ENCODE measurements at regions not wholly inside any gene's neighbourhood (a gene's known extent, or its start where the extent isn't known, plus 50 kb on each side); places are given as distances from the start of the nearest gene placed in this dataset.

DNA sequence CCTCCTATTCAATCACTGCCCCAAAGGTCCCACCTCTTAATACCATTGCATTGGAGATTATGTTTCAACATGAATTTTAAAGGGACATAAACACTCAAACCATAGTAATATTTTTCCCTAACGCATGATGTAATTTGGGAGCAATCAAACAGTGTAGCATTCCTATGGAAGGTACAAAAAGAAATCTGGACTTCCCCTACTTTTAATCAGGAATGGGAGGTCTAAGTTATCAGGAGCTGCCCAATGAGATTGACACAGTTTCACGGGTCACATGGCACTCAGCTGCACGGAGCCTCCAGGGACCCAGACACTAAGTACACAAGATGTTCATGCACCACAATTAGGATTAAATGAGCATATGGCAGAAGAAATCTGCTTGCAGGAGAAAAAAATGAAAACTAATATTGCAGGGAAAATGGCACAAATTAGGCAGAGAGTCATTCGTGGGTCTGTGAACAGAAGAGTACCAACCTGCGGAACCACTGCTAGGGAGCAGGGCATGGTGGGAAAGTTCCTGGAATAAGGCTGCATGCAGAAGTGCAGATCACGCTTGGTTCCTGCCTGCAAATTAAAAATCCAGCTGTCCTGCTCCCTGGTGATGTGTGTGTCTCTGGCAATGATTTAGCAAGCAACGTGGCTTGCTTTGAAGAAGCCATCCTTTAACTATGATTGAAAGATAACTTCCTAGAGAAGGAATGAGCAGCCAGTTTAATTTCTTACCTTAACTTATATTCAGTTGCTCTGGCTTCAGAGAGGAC is 326.6 kb upstream of the ID2 start:
- TF ChIP-seq ZNF274 (IDR thresholded peaks at IDR 0.05; ENCODE audit: low read depth, low read length) (no peak), EZH2 (IDR thresholded peaks at IDR 0.05) (no peak), ATF3 (IDR thresholded peaks at IDR 0.05) (no peak)
